OCI-LY7 (cell line): ENCODE measurements at regions not wholly inside any gene's neighbourhood (a gene's known extent, or its start where the extent isn't known, plus 50 kb on each side); places are given as distances from the start of the nearest gene placed in this dataset.

Experiments
- BruUV-seq: library from RNA; stranded (reverse); fragments of 400-500 nt; replicated peaks from 2 replicates; lab custom pipeline; 2021; lab: Mats Ljungman, UMichigan
- CTCF ChIA-PET: fragments of 300-600 bp; sonication (Branson Sonifier 250); formaldehyde crosslinking; loops from one replicate; lab custom pipeline; 2022; ENCODE audit warnings: antibody characterized with exemption; ENCODE audit not compliant: unreplicated experiment; lab: Charles Lee
- POLR2A ChIA-PET: fragments of 300-600 bp; sonication (Branson Sonifier 250); formaldehyde crosslinking; loops from one replicate; lab custom pipeline; 2022; ENCODE audit warnings: antibody characterized with exemption; lab: Charles Lee
- DNase-seq: peaks from one replicate; pipeline ENCODE4 v3.0.0-alpha.2; 2015; ENCODE audit warnings: low spot score
- H2AFZ ChIP-seq: fragments of 200-600 bp; sonication (generic), shearing (Covaris generic); 2 replicates; pipeline ENCODE4 v1.6.1; 2014; ENCODE audit warnings: mild to moderate bottlenecking, antibody characterized with exemption, low read length, moderate library complexity
- H3K27ac ChIP-seq: fragments of 200-600 bp; sonication (generic); 2 replicates; pipeline ENCODE4 v1.5.1; 2014; ENCODE audit warnings: mixed run types, low read depth, mild to moderate bottlenecking, moderate library complexity, low read length, inconsistent platforms; ENCODE audit not compliant: poor library complexity, severe bottlenecking
- H3K36me3 ChIP-seq: fragments of 200-600 bp; sonication (generic); 2 replicates; pipeline ENCODE4 v1.6.1; 2014; ENCODE audit warnings: mild to moderate bottlenecking, antibody characterized with exemption, low read length, moderate library complexity, mixed read lengths; ENCODE audit not compliant: insufficient read depth
- H3K4me1 ChIP-seq: fragments of 200-600 bp; sonication (generic); 2 replicates; pipeline ENCODE4 v1.5.1; 2014; ENCODE audit warnings: mild to moderate bottlenecking, low read length; ENCODE audit not compliant: insufficient read depth, poor library complexity, severe bottlenecking
- H3K4me2 ChIP-seq: fragments of 200-600 bp; sonication (generic); 2 replicates; pipeline ENCODE4 v1.6.1; 2014; ENCODE audit warnings: mild to moderate bottlenecking, low read length
- H3K4me3 ChIP-seq: fragments of 200-600 bp; sonication (generic); 2 replicates; pipeline ENCODE4 v1.5.1; 2014; ENCODE audit warnings: mild to moderate bottlenecking, low read depth, low read length; ENCODE audit not compliant: poor library complexity, severe bottlenecking
- H3K79me2 ChIP-seq: fragments of 200-600 bp; sonication (generic); 2 replicates; pipeline ENCODE4 v1.6.1; 2016; ENCODE audit warnings: low read depth, mild to moderate bottlenecking, low read length, moderate library complexity, mixed read lengths; ENCODE audit not compliant: insufficient read depth
- H3K9me2 ChIP-seq: fragments of 200-600 bp; sonication (generic); 2 replicates; pipeline ENCODE4 v1.6.1; 2016; ENCODE audit warnings: mild to moderate bottlenecking, low read length, mixed read lengths; ENCODE audit not compliant: insufficient read depth
- H3K9me3 ChIP-seq: fragments of 200-600 bp; sonication (generic); 2 replicates; pipeline ENCODE4 v1.6.1; 2014; ENCODE audit warnings: mild to moderate bottlenecking, mixed run types, low read length, mixed read lengths
- H4K20me1 ChIP-seq: fragments of 200-600 bp; sonication (generic); 2 replicates; pipeline ENCODE4 v1.6.1; 2014; ENCODE audit warnings: mild to moderate bottlenecking, antibody characterized with exemption, low read length, moderate library complexity, mixed read lengths; ENCODE audit not compliant: insufficient read depth
- EZH2phosphoT487 ChIP-seq: fragments of 200-600 bp; sonication (generic); IDR thresholded peaks from 2 replicates; pipeline ENCODE4 v1.6.1; 2018; ENCODE audit warnings: low read depth, borderline replicate concordance, mild to moderate bottlenecking, mixed run types, antibody characterized with exemption, low read length, moderate library complexity, mixed read lengths
- intact Hi-C: fragments of 100-400 bp; cut with micrococcal nuclease; formaldehyde crosslinking; loops from one replicate; pipeline ENCODE4 v1.10.0; 2022; ENCODE audit not compliant: unreplicated experiment
- TF ChIP-seq, protein P1 (sequence below): fragments of 200-600 bp; sonication (generic); conservative IDR thresholded peaks from 2 replicates; pipeline ENCODE4 v1.5.1; 2014; ENCODE audit warnings: mild to moderate bottlenecking, antibody characterized with exemption, low read length, moderate library complexity, mixed read lengths

DNA sequence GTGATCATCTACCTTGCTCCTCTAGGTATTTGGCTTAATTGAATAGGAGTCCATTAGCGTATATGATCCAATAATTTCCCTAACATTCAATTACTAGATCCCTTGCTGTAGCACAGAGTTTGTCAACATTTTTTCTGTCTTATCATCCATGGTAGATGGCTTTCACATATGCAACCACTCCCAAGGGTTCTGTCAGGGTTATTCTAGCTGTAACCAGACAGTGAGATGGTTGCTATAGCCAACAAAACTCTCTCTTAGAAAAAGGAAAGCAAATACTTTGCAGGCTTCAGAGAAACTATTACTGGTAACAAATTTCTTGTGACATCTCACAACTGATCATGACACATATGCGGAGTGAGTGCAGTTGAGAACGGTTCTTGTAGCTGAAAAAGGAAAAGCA lies 96.2 kb upstream of the EFNA5 start:
- Histone ChIP-seq H3K36me3 (no peaks in the 10 kb centered on the region), H2AFZ (no peak overlapping the region), H3K4me3 (no peak overlapping the region), H3K4me2 (no peak overlapping the region), H3K27ac (no peak overlapping the region), H3K9me3 (no peaks in the 10 kb centered on the region), H4K20me1 (no peaks in the 10 kb centered on the region), H3K79me2 (no peaks in the 10 kb centered on the region), H3K9me2 (no peaks in the 10 kb centered on the region), H3K4me1 (no peaks in the 10 kb centered on the region)
- DNase-seq, result no peak
- BruUV-seq, result no TSS peak
- POLR2A ChIA-PET, result no interaction called here
- CTCF ChIA-PET, result no interaction called here
- TF ChIP-seq, protein P1, sequence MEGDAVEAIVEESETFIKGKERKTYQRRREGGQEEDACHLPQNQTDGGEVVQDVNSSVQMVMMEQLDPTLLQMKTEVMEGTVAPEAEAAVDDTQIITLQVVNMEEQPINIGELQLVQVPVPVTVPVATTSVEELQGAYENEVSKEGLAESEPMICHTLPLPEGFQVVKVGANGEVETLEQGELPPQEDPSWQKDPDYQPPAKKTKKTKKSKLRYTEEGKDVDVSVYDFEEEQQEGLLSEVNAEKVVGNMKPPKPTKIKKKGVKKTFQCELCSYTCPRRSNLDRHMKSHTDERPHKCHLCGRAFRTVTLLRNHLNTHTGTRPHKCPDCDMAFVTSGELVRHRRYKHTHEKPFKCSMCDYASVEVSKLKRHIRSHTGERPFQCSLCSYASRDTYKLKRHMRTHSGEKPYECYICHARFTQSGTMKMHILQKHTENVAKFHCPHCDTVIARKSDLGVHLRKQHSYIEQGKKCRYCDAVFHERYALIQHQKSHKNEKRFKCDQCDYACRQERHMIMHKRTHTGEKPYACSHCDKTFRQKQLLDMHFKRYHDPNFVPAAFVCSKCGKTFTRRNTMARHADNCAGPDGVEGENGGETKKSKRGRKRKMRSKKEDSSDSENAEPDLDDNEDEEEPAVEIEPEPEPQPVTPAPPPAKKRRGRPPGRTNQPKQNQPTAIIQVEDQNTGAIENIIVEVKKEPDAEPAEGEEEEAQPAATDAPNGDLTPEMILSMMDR, result no peak
- TF ChIP-seq EZH2phosphoT487, result no peak
- intact Hi-C loops, result loop anchor here (1.0 kb wide), 1 partner anchor 13 kb away; no protein-coding TSS in a partner anchor

DNA sequence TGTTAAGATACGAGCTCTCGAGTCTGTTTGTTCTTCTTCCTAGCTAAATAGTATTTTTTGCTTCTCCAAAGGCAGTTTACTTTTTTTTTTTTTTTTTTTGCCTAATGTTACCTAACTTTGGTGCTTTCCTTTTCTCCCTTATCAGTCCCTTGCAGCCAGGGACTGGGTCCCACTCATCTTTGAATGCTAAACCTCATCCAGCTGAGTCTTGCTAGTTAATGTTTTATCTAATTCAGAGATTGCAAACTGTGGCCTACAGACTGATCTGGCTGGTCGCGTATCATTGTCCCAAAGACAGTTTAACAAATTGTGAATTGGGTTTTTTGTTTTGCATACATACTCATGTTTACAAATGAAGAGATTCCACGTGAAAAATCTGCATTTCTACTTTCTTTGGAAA lies 95.7 kb upstream of the EFNA5 start:
- H3K79me2 ChIP-seq, result no peaks in the 10 kb centered on the region
- no peak for DNase-seq
- no peaks in the 10 kb centered on the region for H3K36me3 ChIP-seq
- no peak overlapping the region for H3K4me3 ChIP-seq
- H3K4me2 ChIP-seq, result no peak overlapping the region
- H2AFZ ChIP-seq, result no peak overlapping the region
- no peak overlapping the region for H3K27ac ChIP-seq
- H3K9me2 ChIP-seq, result no peaks in the 10 kb centered on the region
- no peaks in the 10 kb centered on the region for H3K4me1 ChIP-seq
- H4K20me1 ChIP-seq, result no peaks in the 10 kb centered on the region
- intact Hi-C loops, result loop anchor here (1.0 kb wide), 1 partner anchor 12 kb away; no protein-coding TSS in a partner anchor
- H3K9me3 ChIP-seq, result no peaks in the 10 kb centered on the region
- POLR2A ChIA-PET, result interaction anchor here (1.1 to 1.3 kb wide), 2 partner anchors 10 to 27 kb away, joined by 4 to 6 read pairs; no protein-coding TSS in a partner anchor
- no TSS peak for BruUV-seq
- TF ChIP-seq, protein P1, result no peak
- TF ChIP-seq EZH2phosphoT487, result no peak
- CTCF ChIA-PET, result no interaction called here

DNA sequence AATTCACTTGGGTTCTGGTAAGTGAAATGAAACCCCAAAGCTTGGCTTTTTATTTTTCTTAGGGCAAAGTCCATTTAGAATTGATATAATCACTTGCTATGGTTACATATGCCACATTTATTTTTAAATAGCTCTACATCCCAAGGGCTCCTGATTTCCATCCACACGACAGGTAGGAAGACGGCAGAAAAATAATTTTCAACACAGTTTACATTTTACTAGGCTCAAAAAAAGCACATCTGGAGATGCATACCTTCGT lies 95.0 kb upstream of the EFNA5 start:
- H3K4me1 ChIP-seq, result no peaks in the 10 kb centered on the region
- DNase-seq, result no peak
- no peak overlapping the region for H2AFZ ChIP-seq
- H3K9me3 ChIP-seq, result no peaks in the 10 kb centered on the region
- no peak overlapping the region for H3K4me2 ChIP-seq
- no peak overlapping the region for H3K4me3 ChIP-seq
- ChIA-PET POLR2A (interaction anchor here (1.1 to 1.3 kb wide), 2 partner anchors 11 to 27 kb away, joined by 4 to 6 read pairs; no protein-coding TSS in a partner anchor), CTCF (no interaction called here)
- intact Hi-C loops, result loop anchor here (1.0 kb wide), 1 partner anchor 11 kb away; no protein-coding TSS in a partner anchor
- no peaks in the 10 kb centered on the region for H3K79me2 ChIP-seq
- TF ChIP-seq EZH2phosphoT487, result no peak
- TF ChIP-seq, protein P1, result no peak
- H3K36me3 ChIP-seq, result no peaks in the 10 kb centered on the region
- BruUV-seq, result no TSS peak
- H3K27ac ChIP-seq, result no peak overlapping the region
- no peaks in the 10 kb centered on the region for H4K20me1 ChIP-seq
- H3K9me2 ChIP-seq, result no peaks in the 10 kb centered on the region
